Trophoblast cell (in vitro differentiated cells and primary cell): ENCODE measurements at regions not wholly inside any gene's neighbourhood (a gene's known extent, or its start where the extent isn't known, plus 50 kb on each side); places are given as distances from the start of the nearest gene placed in this dataset.

ENCODE experiments used
- DNase-seq, 2 donors: peaks; one replicate each; pipeline ENCODE4 v3.0.0-alpha.2; 2016
- H2AFZ ChIP-seq: 2 replicates; pipeline ENCODE4 v1.6.1; 2013; ENCODE audit warnings: low read length, moderate library complexity, mild to moderate bottlenecking; ENCODE audit not compliant: insufficient read depth, poor library complexity
- H2AK5ac ChIP-seq: 2 replicates; pipeline ENCODE4 v1.6.1; 2013; ENCODE audit warnings: mild to moderate bottlenecking, low read length
- H2BK120ac ChIP-seq: 2 replicates; pipeline ENCODE4 v1.6.1; 2013; ENCODE audit warnings: low read length, mild to moderate bottlenecking, moderate library complexity; ENCODE audit not compliant: insufficient read depth, poor library complexity
- H2BK12ac ChIP-seq: 2 replicates; pipeline ENCODE4 v1.6.1; 2013; ENCODE audit warnings: mild to moderate bottlenecking, low read length, moderate library complexity
- H2BK5ac ChIP-seq: 2 replicates; pipeline ENCODE4 v1.6.1; 2013; ENCODE audit warnings: low read length, low read depth, moderate library complexity, mild to moderate bottlenecking; ENCODE audit not compliant: poor library complexity
- H3K14ac ChIP-seq: 2 replicates; pipeline ENCODE4 v1.6.1; 2013; ENCODE audit warnings: mild to moderate bottlenecking, low read length
- H3K18ac ChIP-seq: 2 replicates; pipeline ENCODE4 v1.6.1; 2013; ENCODE audit warnings: mild to moderate bottlenecking, low read length
- H3K23ac ChIP-seq: 2 replicates; pipeline ENCODE4 v1.6.1; 2013; ENCODE audit warnings: low read length
- H3K27ac ChIP-seq: 2 replicates; pipeline ENCODE4 v1.5.1; 2013; ENCODE audit warnings: low read depth, mild to moderate bottlenecking, inconsistent platforms, low read length, moderate library complexity
- H3K27me3 ChIP-seq: 2 replicates; pipeline ENCODE4 v1.6.1; 2013; ENCODE audit warnings: inconsistent platforms, mild to moderate bottlenecking, low read length, moderate library complexity; ENCODE audit not compliant: insufficient read depth
- H3K36me3 ChIP-seq, 2 experiments: 1 replicate in 1 of 2; 2 replicates in 1 of 2; pipeline ENCODE4 v1.6.1; 2013; ENCODE audit warnings: low read length in 2 of 2, mild to moderate bottlenecking in 2 of 2, moderate library complexity in 1 of 2; ENCODE audit not compliant: insufficient read depth in 2 of 2, control insufficient read depth in 1 of 2
- H3K4ac ChIP-seq: 2 replicates; pipeline ENCODE4 v1.6.1; 2013; ENCODE audit warnings: low read depth, mild to moderate bottlenecking, low read length, moderate library complexity
- H3K4me1 ChIP-seq, 2 experiments: 1 replicate in 1 of 2; 2 replicates in 1 of 2; pipeline ENCODE4 v1.6.1; 2013; ENCODE audit warnings: low read length in 2 of 2, mild to moderate bottlenecking in 2 of 2, moderate library complexity in 1 of 2; ENCODE audit not compliant: insufficient read depth in 2 of 2, control insufficient read depth in 1 of 2
- H3K4me2 ChIP-seq: 2 replicates; pipeline ENCODE4 v1.6.1; 2013; ENCODE audit warnings: inconsistent platforms, mild to moderate bottlenecking, low read length, moderate library complexity
- H3K4me3 ChIP-seq: 2 replicates; pipeline ENCODE4 v1.5.1; 2013; ENCODE audit warnings: mild to moderate bottlenecking, low read depth, low read length, inconsistent platforms
- H3K79me1 ChIP-seq: one replicate; pipeline ENCODE4 v1.6.1; 2013; ENCODE audit warnings: low read length
- H3K79me2 ChIP-seq: 2 replicates; pipeline ENCODE4 v1.6.1; 2013; ENCODE audit warnings: low read length, mild to moderate bottlenecking; ENCODE audit not compliant: control insufficient read depth, insufficient read depth, poor library complexity
- H3K9ac ChIP-seq: 2 replicates; pipeline ENCODE4 v1.6.1; 2013; ENCODE audit warnings: mild to moderate bottlenecking, low read length
- H3K9me3 ChIP-seq: 2 replicates; pipeline ENCODE4 v1.6.1; 2013; ENCODE audit warnings: low read depth, mild to moderate bottlenecking, control low read depth, inconsistent platforms, low read length; ENCODE audit not compliant: insufficient read depth
- H4K12ac ChIP-seq: 2 replicates; pipeline ENCODE4 v1.6.1; 2013; ENCODE audit warnings: low read depth, mild to moderate bottlenecking, low read length, moderate library complexity
- H4K8ac ChIP-seq: 2 replicates; pipeline ENCODE4 v1.6.1; 2013; ENCODE audit warnings: low read depth, mild to moderate bottlenecking, low read length, moderate library complexity
- H4K91ac ChIP-seq: one replicate; pipeline ENCODE4 v1.6.1; 2013; ENCODE audit warnings: low read depth, mild to moderate bottlenecking, low read length, moderate library complexity
- WGBS: extraction: QIAGEN DNeasy Blood & Tissue Kit; methylation state at CpG from one replicate; pipeline ENCODE4 v1.1.7; 2013; ENCODE audit warnings: missing lambda C conversion rate; ENCODE audit not compliant: insufficient read length, insufficient coverage; ENCODE audit errors: extremely low coverage; 5-methylcytosine and 5-hydroxymethylcytosine counted together

DNA sequence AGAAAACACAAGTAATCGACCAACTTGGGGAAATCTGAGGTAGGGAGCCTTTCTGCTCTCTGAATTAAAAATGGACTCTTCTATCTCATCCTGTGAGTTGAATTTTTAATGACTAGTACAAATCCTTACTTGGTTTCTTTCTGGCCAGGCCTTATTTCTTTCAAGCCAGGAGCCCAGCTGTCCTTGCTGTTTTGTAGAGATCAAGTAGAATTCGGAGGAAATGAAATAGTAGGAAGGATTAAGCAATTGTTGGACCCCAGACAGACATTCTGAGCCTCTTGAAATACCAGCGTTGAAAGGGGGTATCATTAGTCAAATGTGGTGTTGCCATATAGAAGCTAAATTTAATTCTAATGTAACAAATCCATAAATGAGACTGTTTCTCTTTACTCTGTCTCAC, 53.7 kb upstream of the SMIM15 start:
- H3K4me3 ChIP-seq: no peak overlapping the region
- DNase-seq: no peak
- no peaks in the 10 kb centered on the region for H3K79me2 ChIP-seq
- no CpG with 5 or more reads among the region's 3 CpGs for WGBS
- H2AFZ ChIP-seq: no peak overlapping the region
- H3K4ac ChIP-seq: no peak overlapping the region
- no peaks in the 10 kb centered on the region for H3K79me1 ChIP-seq
- no peak overlapping the region for H3K4me2 ChIP-seq
- no peak overlapping the region for H2BK5ac ChIP-seq
- no peak overlapping the region for H3K23ac ChIP-seq
- H3K9ac ChIP-seq: no peak overlapping the region
- no peaks in the 10 kb centered on the region for H3K36me3 ChIP-seq
- no peak overlapping the region for H4K91ac ChIP-seq
- no peak overlapping the region for H3K18ac ChIP-seq
- no peaks in the 10 kb centered on the region for H3K4me1 ChIP-seq
- no peaks in the 10 kb centered on the region for H3K27me3 ChIP-seq
- H3K27ac ChIP-seq: no peak overlapping the region
- no peak overlapping the region for H2BK12ac ChIP-seq
- no peak overlapping the region for H4K12ac ChIP-seq
- H3K9me3 ChIP-seq: no peaks in the 10 kb centered on the region
- no peak overlapping the region for H4K8ac ChIP-seq
- no peak overlapping the region for H2BK120ac ChIP-seq
- H3K14ac ChIP-seq: no peak overlapping the region
- H2AK5ac ChIP-seq: no peak overlapping the region

DNA sequence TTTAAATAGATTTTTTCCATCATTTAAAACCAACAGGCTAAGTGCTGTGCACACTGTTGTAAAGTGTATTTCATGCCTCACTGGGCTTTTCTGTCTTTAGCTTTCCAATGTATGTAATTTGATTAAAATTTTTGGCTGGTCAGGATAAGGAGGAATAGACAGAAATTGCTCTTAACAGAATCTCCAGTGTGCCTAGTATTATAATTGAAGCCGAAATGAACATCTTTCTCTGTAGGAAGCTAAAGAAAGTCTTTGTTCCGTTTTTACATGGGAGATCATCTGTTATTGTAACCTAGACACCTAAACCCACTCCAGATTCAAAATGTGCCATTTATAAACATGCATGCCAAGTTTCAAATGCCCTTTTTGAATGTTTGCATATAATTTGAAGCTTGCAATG, 54.5 kb upstream of the SMIM15 start:
- no peak overlapping the region for H3K18ac ChIP-seq
- no peak overlapping the region for H3K14ac ChIP-seq
- no peak overlapping the region for H2AK5ac ChIP-seq
- H3K36me3 ChIP-seq: no peaks in the 10 kb centered on the region
- no peaks in the 10 kb centered on the region for H3K9me3 ChIP-seq
- H3K27me3 ChIP-seq: no peaks in the 10 kb centered on the region
- no peak overlapping the region for H4K8ac ChIP-seq
- H2BK5ac ChIP-seq: no peak overlapping the region
- WGBS: no CpG with 5 or more reads among the region's 2 CpGs
- H3K4me3 ChIP-seq: no peak overlapping the region
- H3K4me2 ChIP-seq: no peak overlapping the region
- no peaks in the 10 kb centered on the region for H3K79me2 ChIP-seq
- no peaks in the 10 kb centered on the region for H3K79me1 ChIP-seq
- no peak overlapping the region for H3K23ac ChIP-seq
- H4K12ac ChIP-seq: no peak overlapping the region
- no peak overlapping the region for H2BK120ac ChIP-seq
- no peak for DNase-seq
- no peak overlapping the region for H2AFZ ChIP-seq
- H4K91ac ChIP-seq: no peak overlapping the region
- H3K4me1 ChIP-seq: no peaks in the 10 kb centered on the region
- no peak overlapping the region for H2BK12ac ChIP-seq
- H3K27ac ChIP-seq: no peak overlapping the region
- no peak overlapping the region for H3K4ac ChIP-seq
- no peak overlapping the region for H3K9ac ChIP-seq

DNA sequence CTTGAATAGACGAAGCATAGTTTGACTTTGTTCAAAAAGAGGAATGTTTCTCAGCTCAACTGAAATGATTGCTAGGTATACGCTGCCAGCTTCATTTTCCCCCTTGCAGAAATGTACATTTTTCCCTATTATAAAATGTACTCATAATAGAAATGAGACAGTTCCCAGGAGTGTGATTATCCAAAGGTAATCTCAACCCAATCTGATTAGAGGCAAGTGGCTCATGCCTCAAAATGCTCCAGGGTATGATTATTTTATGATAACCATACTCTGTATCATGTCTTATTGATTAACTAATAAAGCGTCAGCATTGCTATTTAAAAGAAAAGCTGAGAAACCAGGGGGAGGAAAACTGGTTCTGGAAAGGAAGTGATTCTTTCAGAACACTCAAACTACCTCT, 54.9 kb upstream of the SMIM15 start:
- no peak overlapping the region for H3K4me3 ChIP-seq
- no peak overlapping the region for H4K91ac ChIP-seq
- H2BK12ac ChIP-seq: no peak overlapping the region
- no peaks in the 10 kb centered on the region for H3K4me1 ChIP-seq
- H3K18ac ChIP-seq: no peak overlapping the region
- H2BK5ac ChIP-seq: no peak overlapping the region
- H2AK5ac ChIP-seq: no peak overlapping the region
- H3K4me2 ChIP-seq: no peak overlapping the region
- no peak overlapping the region for H2BK120ac ChIP-seq
- H3K9me3 ChIP-seq: no peaks in the 10 kb centered on the region
- H3K79me2 ChIP-seq: no peaks in the 10 kb centered on the region
- H3K36me3 ChIP-seq: no peaks in the 10 kb centered on the region
- H3K27me3 ChIP-seq: no peaks in the 10 kb centered on the region
- no peaks in the 10 kb centered on the region for H3K79me1 ChIP-seq
- no peak overlapping the region for H3K9ac ChIP-seq
- H3K4ac ChIP-seq: no peak overlapping the region
- whole genome bisulfite sequencing: no CpG with 5 or more reads among the region's 3 CpGs
- H2AFZ ChIP-seq: no peak overlapping the region
- no peak overlapping the region for H3K14ac ChIP-seq
- no peak overlapping the region for H4K12ac ChIP-seq
- no peak for DNase-seq
- H3K23ac ChIP-seq: no peak overlapping the region
- no peak overlapping the region for H4K8ac ChIP-seq
- H3K27ac ChIP-seq: no peak overlapping the region

DNA sequence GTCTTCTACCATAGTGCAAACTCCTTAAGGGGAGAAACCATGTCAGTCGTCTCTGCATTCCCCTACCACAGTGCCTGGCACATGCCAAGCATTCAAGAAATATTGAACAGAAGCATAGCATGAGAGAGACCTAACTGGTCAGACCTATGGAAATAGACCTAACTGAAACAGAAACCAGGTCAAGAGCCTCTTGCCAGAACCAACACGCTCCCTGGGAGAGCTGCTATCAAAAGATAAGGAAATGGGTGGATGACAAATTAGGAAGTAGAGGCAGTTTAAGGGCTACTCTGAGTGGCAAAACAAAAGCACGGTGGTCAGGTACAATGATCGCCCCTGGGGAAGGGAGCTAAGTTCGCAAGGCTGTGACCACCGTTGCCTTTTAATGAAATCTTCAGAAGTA, 66.0 kb upstream of the SMIM15 start:
- Histone ChIP-seq H3K36me3 (no peaks in the 10 kb centered on the region), H4K91ac (no peak overlapping the region), H3K4me3 (no peak overlapping the region), H2BK12ac (no peak overlapping the region), H2BK120ac (no peak overlapping the region), H2BK5ac (no peak overlapping the region), H3K79me2 (no peaks in the 10 kb centered on the region), H3K27ac (no peak overlapping the region), H3K18ac (no peak overlapping the region), H3K9me3 (peaks cover 3% of the 10 kb centered on the region), H3K23ac (no peak overlapping the region), H3K4ac (no peak overlapping the region), H3K79me1 (no peaks in the 10 kb centered on the region), H4K12ac (no peak overlapping the region), H3K27me3 (no peaks in the 10 kb centered on the region), H2AFZ (no peak overlapping the region), H2AK5ac (no peak overlapping the region), H4K8ac (no peak overlapping the region), H3K4me2 (no peak overlapping the region), H3K9ac (no peak overlapping the region), H3K4me1 (no peaks in the 10 kb centered on the region), H3K14ac (no peak overlapping the region)
- no peak for DNase-seq
- no CpG with 5 or more reads among the region's 6 CpGs for WGBS
